ENCODE measurements at regions not wholly inside any gene's neighbourhood (a gene's known extent, or its start where the extent isn't known, plus 50 kb on each side); places are given as distances from the start of the nearest gene placed in this dataset.

DNA sequence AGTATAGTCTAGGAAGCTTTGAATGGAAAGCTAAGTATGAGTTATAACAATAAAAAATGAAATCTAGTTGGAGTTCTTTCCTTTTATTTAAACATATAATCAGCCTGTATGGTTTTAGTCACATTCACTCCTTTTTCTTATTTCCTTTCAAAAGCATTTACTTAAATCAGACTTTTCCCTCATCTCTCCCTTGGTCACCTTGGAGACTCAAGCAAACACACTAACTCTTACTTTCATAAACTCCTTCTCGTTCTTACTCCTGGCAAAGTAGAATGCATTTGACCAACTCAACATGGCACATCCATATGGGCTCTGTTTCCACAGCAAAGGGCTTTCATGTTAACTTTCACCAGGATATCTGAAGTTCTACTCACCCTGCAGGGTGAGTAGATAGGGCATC, 400.0 kb downstream of the LMO7 start:
- 24% methylated on average over 1 of the region's 1 CpG for WGBS (ENCODE audit: low lambda C conversion rate)
- Histone ChIP-seq H3K9me3 (no peaks in the 10 kb centered on the region; the same call in 1 of the 2 replicates), H3K36me3 (replicated peaks in 1 of 2; ENCODE audit: control insufficient read depth in 1 of 2, insufficient read depth in 2 of 2, low read length in 1 of 2) (no peaks in the 10 kb centered on the region), H3F3A (replicated peaks; ENCODE audit: insufficient read depth) (no peaks in the 10 kb centered on the region), H3K27me3 (ENCODE audit: insufficient read depth) (no peaks in the 10 kb centered on the region; the same call in 1 of the 2 replicates), H3K79me2 (ENCODE audit: insufficient read depth) (no peaks in the 10 kb centered on the region), H3K4me2 (no peak overlapping the region), H3K4me3 (ENCODE audit: low read depth in 2 of 2, low read length in 1 of 2) (no peak overlapping the region), H3K9me2 (no peaks in the 10 kb centered on the region; the same call in 1 of the 2 replicates), H4K20me1 (ENCODE audit: insufficient read depth) (no peaks in the 10 kb centered on the region), H3K9ac (no peak overlapping the region), H3K4me1 (ENCODE audit: control insufficient read depth in 1 of 2, insufficient read depth in 2 of 2, low read depth in 1 of 2, low read length in 1 of 2) (peaks cover 0 to 5% of the 10 kb centered on the region in 2 experiments; a peak in 1 of 4 replicates), H2AFZ (ENCODE audit: low read depth) (no peak overlapping the region), H3K27ac (ENCODE audit: low read depth in 2 of 2, low read length in 1 of 2) (no peak overlapping the region)
- DNase-seq = no peak
- no peak for TF ChIP-seq TAF1 (IDR thresholded peaks at IDR 0.05; ENCODE audit: borderline replicate concordance, low read depth, low read length)
- TF ChIP-seq POLR2AphosphoS5 (IDR thresholded peaks at IDR 0.05; ENCODE audit: low read depth, low read length) = no peak
- no peak for TF ChIP-seq NRF1 (IDR thresholded peaks at IDR 0.05; ENCODE audit: low read depth, low read length)
- no peak for TF ChIP-seq YY1 (IDR thresholded peaks at IDR 0.05; ENCODE audit: low read depth)
- TF ChIP-seq, protein P1, sequence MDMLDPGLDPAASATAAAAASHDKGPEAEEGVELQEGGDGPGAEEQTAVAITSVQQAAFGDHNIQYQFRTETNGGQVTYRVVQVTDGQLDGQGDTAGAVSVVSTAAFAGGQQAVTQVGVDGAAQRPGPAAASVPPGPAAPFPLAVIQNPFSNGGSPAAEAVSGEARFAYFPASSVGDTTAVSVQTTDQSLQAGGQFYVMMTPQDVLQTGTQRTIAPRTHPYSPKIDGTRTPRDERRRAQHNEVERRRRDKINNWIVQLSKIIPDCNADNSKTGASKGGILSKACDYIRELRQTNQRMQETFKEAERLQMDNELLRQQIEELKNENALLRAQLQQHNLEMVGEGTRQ (IDR thresholded peaks at IDR 0.05; ENCODE audit: borderline replicate concordance, low read depth, low read length) = no peak
- TF ChIP-seq JUND (IDR thresholded peaks at IDR 0.05) = no peak
- TF ChIP-seq SIN3A (IDR thresholded peaks at IDR 0.05; ENCODE audit: borderline replicate concordance, low read depth, low read length) = no peak
- no peak for TF ChIP-seq RCOR1 (IDR thresholded peaks at IDR 0.05; ENCODE audit: low read length)
- TF ChIP-seq NFIC (IDR thresholded peaks at IDR 0.05; ENCODE audit: borderline replicate concordance) = no peak
- no peak for TF ChIP-seq RXRA (IDR thresholded peaks at IDR 0.05; ENCODE audit: borderline replicate concordance, low read depth)
- TF ChIP-seq, protein P2, sequence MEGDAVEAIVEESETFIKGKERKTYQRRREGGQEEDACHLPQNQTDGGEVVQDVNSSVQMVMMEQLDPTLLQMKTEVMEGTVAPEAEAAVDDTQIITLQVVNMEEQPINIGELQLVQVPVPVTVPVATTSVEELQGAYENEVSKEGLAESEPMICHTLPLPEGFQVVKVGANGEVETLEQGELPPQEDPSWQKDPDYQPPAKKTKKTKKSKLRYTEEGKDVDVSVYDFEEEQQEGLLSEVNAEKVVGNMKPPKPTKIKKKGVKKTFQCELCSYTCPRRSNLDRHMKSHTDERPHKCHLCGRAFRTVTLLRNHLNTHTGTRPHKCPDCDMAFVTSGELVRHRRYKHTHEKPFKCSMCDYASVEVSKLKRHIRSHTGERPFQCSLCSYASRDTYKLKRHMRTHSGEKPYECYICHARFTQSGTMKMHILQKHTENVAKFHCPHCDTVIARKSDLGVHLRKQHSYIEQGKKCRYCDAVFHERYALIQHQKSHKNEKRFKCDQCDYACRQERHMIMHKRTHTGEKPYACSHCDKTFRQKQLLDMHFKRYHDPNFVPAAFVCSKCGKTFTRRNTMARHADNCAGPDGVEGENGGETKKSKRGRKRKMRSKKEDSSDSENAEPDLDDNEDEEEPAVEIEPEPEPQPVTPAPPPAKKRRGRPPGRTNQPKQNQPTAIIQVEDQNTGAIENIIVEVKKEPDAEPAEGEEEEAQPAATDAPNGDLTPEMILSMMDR (IDR thresholded peaks at IDR 0.05) = no peak
- TF ChIP-seq RFX5 (IDR thresholded peaks at IDR 0.05; ENCODE audit: low read length) = no peak
- ChIA-PET POLR2A (no interaction called here), CTCF (interaction anchor here (0.8 kb wide), 1 partner anchor 19 kb away, joined by 4 read pairs; no protein-coding TSS in a partner anchor)

DNA sequence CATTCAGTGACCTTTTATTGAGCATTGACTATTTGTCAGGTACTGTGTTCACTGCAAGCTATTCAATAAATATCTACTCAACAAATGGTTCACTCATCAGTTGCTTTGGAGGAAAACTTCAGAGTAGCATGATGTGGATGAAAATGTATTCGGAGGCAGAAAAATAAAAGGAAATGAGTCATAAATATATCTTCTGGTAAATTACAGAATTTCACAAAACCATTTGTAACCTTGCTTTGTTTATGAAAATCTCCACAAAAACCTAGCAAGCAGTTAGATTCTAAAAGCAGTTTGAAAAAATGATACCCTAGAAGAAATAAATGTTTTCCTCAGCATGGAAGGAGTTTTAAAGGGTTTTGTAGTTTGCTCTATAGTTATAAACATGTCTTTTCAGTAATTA, 399.6 kb downstream of the LMO7 start:
- Histone ChIP-seq H3K27me3 (ENCODE audit: insufficient read depth) (no peaks in the 10 kb centered on the region; the same call in 1 of the 2 replicates), H3K9me3 (no peaks in the 10 kb centered on the region; the same call in 1 of the 2 replicates), H3K9me2 (no peaks in the 10 kb centered on the region; the same call in 1 of the 2 replicates), H3F3A (replicated peaks; ENCODE audit: insufficient read depth) (no peaks in the 10 kb centered on the region), H2AFZ (ENCODE audit: low read depth) (no peak overlapping the region), H3K4me3 (ENCODE audit: low read depth in 2 of 2, low read length in 1 of 2) (no peak overlapping the region), H4K20me1 (ENCODE audit: insufficient read depth) (no peaks in the 10 kb centered on the region), H3K4me2 (no peak overlapping the region), H3K9ac (no peak overlapping the region), H3K4me1 (ENCODE audit: control insufficient read depth in 1 of 2, insufficient read depth in 2 of 2, low read depth in 1 of 2, low read length in 1 of 2) (peaks cover 0 to 5% of the 10 kb centered on the region in 2 experiments; a peak in 1 of 4 replicates), H3K79me2 (ENCODE audit: insufficient read depth) (no peaks in the 10 kb centered on the region), H3K27ac (ENCODE audit: low read depth in 2 of 2, low read length in 1 of 2) (no peak overlapping the region), H3K36me3 (replicated peaks in 1 of 2; ENCODE audit: control insufficient read depth in 1 of 2, insufficient read depth in 2 of 2, low read length in 1 of 2) (no peaks in the 10 kb centered on the region)
- 36% methylated on average over 1 of the region's 1 CpG for WGBS (ENCODE audit: low lambda C conversion rate)
- POLR2A ChIA-PET = no interaction called here
- TF ChIP-seq CHD2 (IDR thresholded peaks at IDR 0.05; ENCODE audit: low read length, partially characterized antibody) = no peak
- no peak for TF ChIP-seq ELF1 (IDR thresholded peaks at IDR 0.05)
- no peak for TF ChIP-seq NFIC (IDR thresholded peaks at IDR 0.05; ENCODE audit: borderline replicate concordance)
- no peak for TF ChIP-seq TEAD4 (IDR thresholded peaks at IDR 0.05; ENCODE audit: borderline replicate concordance, insufficient read depth)
- TF ChIP-seq, protein P3, sequence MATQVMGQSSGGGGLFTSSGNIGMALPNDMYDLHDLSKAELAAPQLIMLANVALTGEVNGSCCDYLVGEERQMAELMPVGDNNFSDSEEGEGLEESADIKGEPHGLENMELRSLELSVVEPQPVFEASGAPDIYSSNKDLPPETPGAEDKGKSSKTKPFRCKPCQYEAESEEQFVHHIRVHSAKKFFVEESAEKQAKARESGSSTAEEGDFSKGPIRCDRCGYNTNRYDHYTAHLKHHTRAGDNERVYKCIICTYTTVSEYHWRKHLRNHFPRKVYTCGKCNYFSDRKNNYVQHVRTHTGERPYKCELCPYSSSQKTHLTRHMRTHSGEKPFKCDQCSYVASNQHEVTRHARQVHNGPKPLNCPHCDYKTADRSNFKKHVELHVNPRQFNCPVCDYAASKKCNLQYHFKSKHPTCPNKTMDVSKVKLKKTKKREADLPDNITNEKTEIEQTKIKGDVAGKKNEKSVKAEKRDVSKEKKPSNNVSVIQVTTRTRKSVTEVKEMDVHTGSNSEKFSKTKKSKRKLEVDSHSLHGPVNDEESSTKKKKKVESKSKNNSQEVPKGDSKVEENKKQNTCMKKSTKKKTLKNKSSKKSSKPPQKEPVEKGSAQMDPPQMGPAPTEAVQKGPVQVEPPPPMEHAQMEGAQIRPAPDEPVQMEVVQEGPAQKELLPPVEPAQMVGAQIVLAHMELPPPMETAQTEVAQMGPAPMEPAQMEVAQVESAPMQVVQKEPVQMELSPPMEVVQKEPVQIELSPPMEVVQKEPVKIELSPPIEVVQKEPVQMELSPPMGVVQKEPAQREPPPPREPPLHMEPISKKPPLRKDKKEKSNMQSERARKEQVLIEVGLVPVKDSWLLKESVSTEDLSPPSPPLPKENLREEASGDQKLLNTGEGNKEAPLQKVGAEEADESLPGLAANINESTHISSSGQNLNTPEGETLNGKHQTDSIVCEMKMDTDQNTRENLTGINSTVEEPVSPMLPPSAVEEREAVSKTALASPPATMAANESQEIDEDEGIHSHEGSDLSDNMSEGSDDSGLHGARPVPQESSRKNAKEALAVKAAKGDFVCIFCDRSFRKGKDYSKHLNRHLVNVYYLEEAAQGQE (IDR thresholded peaks at IDR 0.05; ENCODE audit: low read depth, low read length) = no peak
- TF ChIP-seq NRF1 (IDR thresholded peaks at IDR 0.05; ENCODE audit: low read depth, low read length) = no peak
- TF ChIP-seq, protein P4, sequence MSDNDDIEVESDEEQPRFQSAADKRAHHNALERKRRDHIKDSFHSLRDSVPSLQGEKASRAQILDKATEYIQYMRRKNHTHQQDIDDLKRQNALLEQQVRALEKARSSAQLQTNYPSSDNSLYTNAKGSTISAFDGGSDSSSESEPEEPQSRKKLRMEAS (IDR thresholded peaks at IDR 0.05; ENCODE audit: low read depth) = no peak
- TF ChIP-seq FOXM1 (IDR thresholded peaks at IDR 0.05; ENCODE audit: low read depth) = no peak
- TF ChIP-seq RCOR1 (IDR thresholded peaks at IDR 0.05; ENCODE audit: low read length) = no peak
- TF ChIP-seq SMC3 (IDR thresholded peaks at IDR 0.05; ENCODE audit: low read depth, low read length) = no peak
- DNase-seq = no peak
- CTCF ChIA-PET = no interaction called here
